Epithelial cell of proximal tubule (primary cell): ENCODE measurements at regions not wholly inside any gene's neighbourhood (a gene's known extent, or its start where the extent isn't known, plus 50 kb on each side); places are given as distances from the start of the nearest gene placed in this dataset.
"Not testable (repeated sequence)": the region's sequence is repeated elsewhere in the genome, so short reads cannot be mapped to it uniquely, and the experiment has no call there.

Experiments used
- DNase-seq: peaks from one replicate; pipeline ENCODE4 v3.0.0-alpha.2; 2011; ENCODE audit warnings: low read depth
- H3K4me3 ChIP-seq: 2 replicates; pipeline ENCODE4 v1.5.1; 2011; ENCODE audit warnings: low read depth, mild to moderate bottlenecking, low read length
- CTCF ChIP-seq: conservative IDR thresholded peaks from 2 replicates; pipeline ENCODE4 v1.5.1; 2012; ENCODE audit warnings: low read depth, mild to moderate bottlenecking, low read length

DNA sequence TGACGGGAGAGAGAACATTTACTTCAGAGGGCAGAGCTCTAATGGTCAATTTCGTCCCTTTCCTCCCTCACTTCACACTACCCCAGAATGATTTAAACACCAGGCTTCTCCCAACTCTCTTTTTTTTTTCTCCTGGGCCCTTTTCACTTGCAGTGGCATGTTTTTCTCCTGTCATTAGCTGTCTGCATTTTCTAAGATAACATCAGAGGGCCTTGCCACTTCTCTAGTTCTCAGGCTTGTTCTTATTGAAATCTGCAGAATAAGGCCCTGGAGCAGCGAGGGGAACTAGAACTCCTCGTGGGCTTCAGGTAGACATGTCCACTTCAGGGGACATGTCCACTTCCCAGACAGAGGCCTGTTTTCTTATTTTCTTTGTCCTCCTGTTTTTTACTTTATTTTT, 514.4 kb upstream of the TBL1XR1 start:
- no peak overlapping the region for H3K4me3 ChIP-seq
- DNase-seq = no peak
- no peak for TF ChIP-seq CTCF

GRCh38 chr3:177713928-177714900, 516.9 kb upstream of the TBL1XR1 start:
- no peak for TF ChIP-seq CTCF
- DNase-seq = no peak
- no peak overlapping the region for H3K4me3 ChIP-seq

DNA sequence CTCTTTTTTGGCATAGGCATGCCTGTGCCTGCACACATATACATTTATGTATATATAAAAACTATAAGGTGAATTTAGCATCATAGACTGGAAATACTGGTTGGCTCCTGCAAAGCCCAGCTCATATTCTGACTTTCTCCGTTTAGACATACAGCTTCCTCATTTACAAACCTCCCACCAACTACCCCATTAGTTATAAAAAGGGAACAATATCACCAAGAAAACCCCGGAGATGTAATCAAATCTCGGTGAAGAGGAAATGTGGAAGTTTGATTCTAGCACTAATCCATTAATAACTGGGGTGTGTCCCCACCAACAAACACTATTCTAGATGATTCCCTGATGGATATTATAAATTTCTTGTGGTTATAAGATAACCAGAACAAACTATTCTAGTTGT, 517.7 kb upstream of the TBL1XR1 start:
- no peak for DNase-seq
- TF ChIP-seq CTCF = no peak
- no peak overlapping the region for H3K4me3 ChIP-seq

DNA sequence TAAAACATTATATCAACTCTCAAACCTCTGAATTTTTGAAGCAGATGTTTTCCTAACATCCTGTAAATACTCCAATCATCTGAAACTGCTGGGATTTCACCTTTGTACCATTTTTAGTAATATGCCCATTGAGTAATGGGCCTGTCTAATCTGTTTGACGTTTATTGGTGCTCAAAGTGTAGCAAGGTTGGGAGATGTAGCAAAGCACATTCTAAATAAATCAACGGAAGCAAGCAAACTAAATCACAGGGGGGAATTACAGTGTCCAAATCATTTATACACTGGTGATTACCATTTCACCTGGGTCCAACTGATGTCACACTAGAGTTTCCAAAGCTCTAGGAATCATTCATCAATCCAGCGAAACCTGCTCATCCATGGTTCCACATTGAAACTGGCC, 518.7 kb upstream of the TBL1XR1 start:
- no peak overlapping the region for H3K4me3 ChIP-seq
- no peak for TF ChIP-seq CTCF
- DNase-seq = peak; percentile 43

GRCh38 chr3:177720927-177721326, 523.6 kb upstream of the TBL1XR1 start:
- DNase-seq, H3K4me3 ChIP-seq: not testable (repeated sequence)

DNA sequence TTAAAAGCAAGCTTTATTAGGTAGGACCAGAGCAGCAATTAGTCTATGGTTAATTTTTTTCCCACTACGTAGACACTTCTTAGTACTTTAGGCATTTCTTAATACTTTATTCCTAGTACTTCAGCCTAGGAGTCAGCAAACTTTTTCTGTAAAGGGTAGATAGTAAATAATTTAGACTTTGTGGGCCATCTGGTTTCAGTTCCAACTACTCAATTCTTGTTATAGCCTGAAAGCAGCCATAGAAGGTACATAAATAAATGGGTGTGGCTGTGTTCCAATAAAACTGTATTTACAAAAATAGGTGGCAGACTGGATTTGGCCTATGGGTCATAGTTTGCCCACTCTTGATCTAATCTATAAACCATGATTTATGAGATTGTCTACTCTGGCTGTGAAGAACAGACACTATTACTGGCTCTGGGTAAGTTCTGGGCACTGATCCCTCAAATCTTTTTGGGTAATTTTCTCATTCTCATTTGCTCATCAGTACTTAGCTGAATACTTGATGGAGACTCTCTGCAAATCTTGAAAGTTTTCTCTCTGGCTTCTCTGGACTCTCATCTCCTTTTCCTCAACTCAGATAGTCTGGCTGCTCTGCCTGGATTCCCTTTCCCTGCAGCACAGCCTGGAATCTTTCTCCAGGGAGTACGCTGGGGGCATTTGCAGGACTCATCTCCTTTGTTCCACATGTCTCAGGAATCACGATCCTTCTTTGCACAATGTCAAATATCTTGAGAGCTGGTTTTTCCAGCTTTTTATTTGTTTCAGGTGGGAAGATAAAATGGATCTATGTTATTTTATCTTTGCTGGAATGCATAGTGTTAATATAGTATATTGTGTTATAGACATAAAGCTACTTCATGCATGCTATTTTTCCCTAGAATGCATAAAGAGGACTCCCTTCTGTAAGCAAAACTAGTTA, 524.8 kb upstream of the TBL1XR1 start:
- no peak overlapping the region for H3K4me3 ChIP-seq
- TF ChIP-seq CTCF = no peak
- DNase-seq = no peak

DNA sequence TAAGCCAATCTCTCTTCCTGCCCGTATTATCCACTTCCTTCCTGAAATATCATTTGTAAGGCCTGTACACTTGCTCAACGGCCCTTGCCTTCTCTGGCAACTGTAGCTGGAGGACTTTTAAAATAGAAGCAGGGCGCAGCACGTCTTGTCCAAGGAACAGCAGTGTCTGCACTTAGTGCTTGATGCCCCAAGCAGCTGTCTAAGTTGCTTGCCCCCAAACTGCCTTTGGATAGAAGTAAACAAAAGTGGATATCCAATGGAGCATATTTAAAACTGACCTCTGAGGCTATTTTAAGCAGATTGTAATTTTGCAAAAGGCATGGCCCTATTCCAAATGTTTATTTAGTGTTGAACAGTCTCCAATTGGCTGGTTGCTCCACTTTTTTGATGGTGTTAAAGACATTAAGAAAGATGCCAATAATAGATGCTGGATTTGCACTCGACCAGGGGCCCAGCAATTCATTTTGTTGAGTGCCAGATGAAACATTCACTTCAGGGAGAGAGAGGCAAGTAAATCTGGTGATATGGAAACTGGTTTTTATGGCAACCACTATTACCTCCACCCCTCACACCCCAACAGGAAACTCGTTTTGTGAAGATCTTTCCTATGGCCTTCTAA, 526.8 kb upstream of the TBL1XR1 start:
- H3K4me3 ChIP-seq = no peak overlapping the region
- DNase-seq = no peak
- TF ChIP-seq CTCF = no peak
